ENCODE measurements at regions not wholly inside any gene's neighbourhood (a gene's known extent, or its start where the extent isn't known, plus 50 kb on each side); places are given as distances from the start of the nearest gene placed in this dataset.

GRCh38 chr1:5707566-5708345, 284.5 kb downstream of the NPHP4 start:
- TF ChIP-seq CTCF (IDR thresholded peaks at IDR 0.05) (no peak), POLR2A (IDR thresholded peaks at IDR 0.05) (no peak)

Measured in lower leg skin (tissue), 3 donors.